ENCODE measurements at regions not wholly inside any gene's neighbourhood (a gene's known extent, or its start where the extent isn't known, plus 50 kb on each side); places are given as distances from the start of the nearest gene placed in this dataset.
"Not testable (repeated sequence)": the region's sequence is repeated elsewhere in the genome, so short reads cannot be mapped to it uniquely, and the experiment has no call there.

GRCh38 chr7:66413379-66414114 lies 208.4 kb downstream of the TPST1 start:
- intact Hi-C loops (cut with micrococcal nuclease) = loop anchor here (1.0 to 10.0 kb wide), 7 partner anchors 80 to 889 kb away; partner anchors contain the start of genes RABGEF1, SBDS and TPST1

- intact Hi-C loops (cut with micrococcal nuclease) = loop anchor here (10.0 kb wide), 2 partner anchors 211 to 239 kb away; partner anchors contain the start of gene TPST1
These were observed 210.6 kb downstream of the TPST1 start for GRCh38 chr7:66415659-66416265.

DNA sequence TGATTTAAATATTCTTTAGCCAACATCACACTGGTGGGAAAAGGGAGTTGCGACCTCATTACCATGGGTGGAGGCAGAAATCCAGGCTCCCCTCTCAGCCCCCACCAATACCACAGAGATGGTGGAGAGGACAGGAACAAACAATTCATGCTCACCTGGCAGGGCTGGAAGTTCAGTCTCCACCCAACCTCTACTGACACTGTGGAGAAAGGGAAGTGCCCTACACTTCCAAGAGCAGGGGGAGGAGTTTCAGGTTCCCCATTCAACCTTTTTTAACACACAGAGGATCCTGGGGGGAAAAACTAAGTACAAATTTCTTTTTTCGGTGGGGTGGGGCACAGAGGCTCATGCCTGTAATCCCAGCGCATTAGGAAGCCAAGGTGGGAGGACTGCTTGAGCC lies 210.1 kb upstream of the KCTD7 start:
- intact Hi-C loops (cut with micrococcal nuclease) = loop anchor here (10.0 kb wide), 2 partner anchors 214 to 236 kb away; partner anchors contain the start of gene TPST1

- intact Hi-C loops (cut with micrococcal nuclease) = loop anchor here (10.0 kb wide), 2 partner anchors 214 to 236 kb away; partner anchors contain the start of gene TPST1
These were observed 209.5 kb upstream of the KCTD7 start for GRCh38 chr7:66419210-66419609.

- intact Hi-C loops (cut with micrococcal nuclease) = no loop called here
These were observed 206.7 kb upstream of the KCTD7 start for GRCh38 chr7:66421830-66422475.

- intact Hi-C loops (cut with micrococcal nuclease) = no loop called here
These were observed 205.0 kb upstream of the KCTD7 start for GRCh38 chr7:66423729-66424128.

GRCh38 chr7:66426332-66426731 lies 202.3 kb upstream of the KCTD7 start:
- intact Hi-C loops (cut with micrococcal nuclease) = no loop called here

DNA sequence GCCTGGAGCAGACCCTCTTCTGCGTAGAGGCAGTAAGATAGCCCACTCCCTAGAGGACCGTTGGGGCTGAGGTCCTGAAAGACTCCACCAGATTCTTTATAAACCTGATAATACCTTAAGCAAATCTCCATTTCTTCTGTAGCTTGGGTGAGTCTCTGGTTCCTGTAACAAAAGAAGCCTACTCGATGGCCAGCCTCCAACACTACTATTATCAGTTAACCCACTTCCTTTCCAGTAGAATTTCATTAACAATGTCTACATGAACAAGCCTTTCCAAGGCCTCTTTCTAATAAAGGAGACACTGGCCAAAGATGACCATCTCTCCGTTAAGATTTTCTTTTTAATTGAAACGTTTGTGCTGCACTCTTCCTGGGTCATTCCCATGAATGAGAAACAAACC lies 201.7 kb upstream of the KCTD7 start:
- intact Hi-C loops (cut with micrococcal nuclease) = no loop called here

DNA sequence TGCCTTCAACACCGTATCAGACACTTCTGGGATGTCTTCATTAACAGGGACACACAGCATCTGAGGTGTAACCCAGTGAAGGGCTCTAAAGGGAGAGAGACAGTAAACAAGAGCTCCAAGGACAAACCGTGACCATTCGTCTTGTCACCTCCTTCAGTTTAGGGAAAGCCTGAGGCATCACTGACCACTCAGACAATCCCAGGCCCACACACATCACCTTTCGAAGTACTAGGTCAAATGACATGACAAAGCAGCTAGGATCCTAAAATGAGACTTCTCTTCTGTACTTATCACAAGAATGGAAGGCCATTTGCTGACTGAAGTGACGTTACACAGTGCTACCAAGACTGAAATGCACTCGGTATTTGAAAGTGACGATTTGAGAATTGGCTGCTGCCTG lies 200.7 kb upstream of the KCTD7 start:
- intact Hi-C loops (cut with micrococcal nuclease) = no loop called here

DNA sequence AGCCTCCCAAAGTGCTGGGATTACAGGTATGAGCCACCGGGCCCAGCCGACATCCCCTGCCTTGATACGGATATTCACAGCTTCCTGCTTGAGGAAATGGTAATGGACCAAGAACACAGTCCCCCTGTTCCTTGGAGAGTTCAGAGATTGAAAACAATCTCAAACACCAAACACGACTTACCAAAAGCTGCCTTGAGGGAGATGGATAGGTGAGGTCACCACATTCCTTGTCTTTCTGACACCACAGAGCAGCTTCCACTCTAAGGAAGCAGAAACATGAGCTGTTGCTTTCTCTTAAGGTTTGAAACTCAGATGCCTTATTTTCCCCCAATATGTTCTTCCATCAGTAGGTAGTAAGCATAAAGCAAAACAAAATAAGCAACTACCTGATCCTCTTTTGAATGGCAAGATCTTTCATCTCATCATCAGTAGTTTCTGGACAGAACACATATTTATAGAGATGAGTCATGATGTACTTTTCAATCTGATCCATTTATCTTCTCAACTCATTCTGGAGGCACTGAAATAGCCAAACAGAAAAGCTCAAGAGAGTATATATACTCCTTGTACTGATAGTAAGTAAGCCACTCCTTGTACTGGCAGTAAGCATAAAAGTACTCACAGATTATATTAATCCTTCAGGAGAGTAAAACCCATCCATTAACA lies 199.1 kb upstream of the KCTD7 start:
- intact Hi-C loops (cut with micrococcal nuclease) = no loop called here

- intact Hi-C loops (cut with micrococcal nuclease) = no loop called here
These were observed 198.5 kb upstream of the KCTD7 start for GRCh38 chr7:66430164-66430545.

DNA sequence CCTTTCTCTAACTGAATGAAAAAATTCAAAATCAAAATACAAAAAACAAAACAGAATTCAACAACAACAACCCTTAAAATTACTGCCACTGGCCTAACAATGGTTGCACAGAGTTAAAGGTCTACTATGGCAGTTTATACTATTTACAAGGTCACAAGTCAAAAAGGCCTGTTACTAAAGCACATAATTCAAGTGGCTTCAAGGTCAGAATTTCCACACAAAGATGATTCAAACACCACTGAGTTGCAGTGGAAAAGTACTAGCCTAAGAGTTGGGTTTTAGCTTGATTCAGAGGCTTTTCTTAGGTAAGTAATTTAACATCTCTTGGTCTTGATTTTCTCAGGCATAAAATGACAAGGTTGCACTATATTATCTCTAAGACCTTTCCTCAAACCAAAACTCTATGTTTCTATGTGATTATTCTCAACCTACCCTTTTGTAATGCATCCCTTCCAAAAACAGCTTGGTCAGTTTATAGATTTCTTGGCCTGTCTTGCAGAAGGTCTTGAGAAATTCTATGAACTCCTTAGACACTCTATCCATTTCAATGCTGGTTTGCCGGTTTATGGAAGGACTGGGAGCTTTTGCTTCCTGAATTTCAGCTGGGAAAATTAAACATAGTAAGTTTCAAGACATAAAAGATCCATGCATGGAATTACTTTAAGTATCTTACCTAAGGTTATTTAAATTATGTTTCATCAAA lies 189.8 kb upstream of the KCTD7 start:
- intact Hi-C loops (cut with micrococcal nuclease) = not testable (repeated sequence)

DNA sequence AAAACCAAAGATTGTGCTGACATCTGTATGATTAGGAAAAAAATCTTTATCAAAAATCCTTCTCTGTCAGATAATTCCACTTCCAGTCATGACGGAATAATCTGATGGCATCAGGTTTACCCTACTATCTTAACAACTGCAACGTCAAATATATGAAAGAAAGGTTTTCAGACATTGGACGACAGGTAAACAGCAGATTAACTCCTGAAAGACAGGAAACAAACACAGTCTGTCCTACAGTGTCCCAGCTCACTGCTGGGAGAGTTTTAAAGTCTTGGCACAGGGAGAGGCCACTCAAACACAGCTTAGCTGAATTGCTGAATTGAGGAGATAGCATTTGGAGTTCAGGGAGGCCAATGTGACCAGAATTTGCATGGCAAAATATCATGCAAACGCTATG lies 186.3 kb upstream of the KCTD7 start:
- intact Hi-C loops (cut with micrococcal nuclease) = no loop called here

GRCh38 chr7:66443946-66444345 lies 184.7 kb upstream of the KCTD7 start:
- intact Hi-C loops (cut with micrococcal nuclease) = no loop called here

DNA sequence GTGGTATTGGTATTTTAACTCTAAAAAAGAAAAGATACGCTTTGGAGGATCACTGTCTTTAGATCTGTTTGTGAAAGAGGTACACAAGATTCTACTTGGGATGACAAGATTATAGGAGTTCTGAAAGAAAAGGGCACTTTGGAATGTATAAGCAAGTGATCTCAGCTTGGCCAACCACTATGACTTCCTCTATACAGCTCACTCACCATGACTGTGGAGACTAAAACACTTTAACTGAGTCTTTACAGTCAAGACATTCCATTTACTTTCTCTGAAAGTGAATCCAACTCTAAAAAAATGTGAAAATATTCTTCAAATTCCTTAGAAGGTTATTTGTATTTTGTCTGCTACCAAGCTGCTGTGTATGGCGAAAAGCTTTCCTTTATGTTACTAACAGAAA lies 181.7 kb upstream of the KCTD7 start:
- intact Hi-C loops (cut with micrococcal nuclease) = not testable (repeated sequence)

- intact Hi-C loops (cut with micrococcal nuclease) = not testable (repeated sequence)
These were observed 177.9 kb upstream of the KCTD7 start for GRCh38 chr7:66450814-66451213.

DNA sequence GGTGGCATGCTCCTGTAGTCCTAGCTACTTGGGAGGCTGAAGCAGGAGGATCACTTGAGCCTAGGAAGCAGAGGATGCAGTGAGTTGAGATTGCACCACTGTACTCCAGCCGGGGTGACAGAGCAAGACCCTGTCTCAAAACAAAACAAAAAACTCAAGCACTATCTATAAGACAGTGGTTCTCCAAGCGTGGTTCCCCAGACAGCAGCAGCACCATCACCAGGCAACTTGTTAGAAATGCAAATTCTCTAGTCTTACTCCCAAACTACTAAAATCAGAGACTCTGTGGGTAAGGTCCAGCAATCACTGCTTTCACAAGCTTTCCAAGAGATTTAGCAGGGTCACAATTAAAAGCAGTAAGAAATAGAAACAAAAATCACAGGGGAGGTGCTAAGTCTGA lies 177.0 kb upstream of the KCTD7 start:
- intact Hi-C loops (cut with micrococcal nuclease) = not testable (repeated sequence)

- intact Hi-C loops (cut with micrococcal nuclease) = no loop called here
These were observed 176.5 kb upstream of the KCTD7 start for GRCh38 chr7:66452165-66452564.

- intact Hi-C loops (cut with micrococcal nuclease) = no loop called here
These were observed 175.3 kb upstream of the KCTD7 start for GRCh38 chr7:66453340-66453739.

DNA sequence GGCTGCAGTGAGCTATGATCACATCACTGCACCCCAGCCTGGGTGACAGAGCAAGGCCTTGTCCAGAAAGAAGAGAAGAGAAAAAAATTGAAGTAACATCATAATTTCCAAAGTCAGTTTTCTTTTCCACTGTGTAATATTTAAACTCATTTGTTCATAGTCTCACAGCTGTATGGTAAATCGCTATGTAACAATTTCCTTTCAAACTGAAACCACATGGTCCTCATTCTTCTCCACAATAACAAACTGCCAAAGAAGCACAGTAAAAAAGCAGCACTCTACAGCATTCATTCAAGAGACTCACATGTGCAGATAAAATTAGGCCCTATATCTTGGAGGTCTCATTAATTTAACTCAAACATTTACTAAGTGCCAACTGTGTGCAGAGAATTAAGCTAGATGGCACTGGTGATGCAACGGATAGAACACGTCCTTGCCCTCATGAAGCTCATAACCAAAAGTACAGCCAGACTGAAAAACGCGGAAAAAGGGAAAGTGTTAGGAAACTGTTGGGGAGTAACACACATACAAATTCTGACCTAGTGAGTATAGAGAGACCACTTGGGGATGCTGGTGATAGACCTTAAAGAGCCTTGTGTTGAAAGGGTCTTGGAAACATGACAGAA lies 174.0 kb upstream of the KCTD7 start:
- intact Hi-C loops (cut with micrococcal nuclease) = no loop called here

- intact Hi-C loops (cut with micrococcal nuclease) = not testable (repeated sequence)
These were observed 173.2 kb upstream of the KCTD7 start for GRCh38 chr7:66455432-66455831.
